LHCN-M2 (cell line): ENCODE measurements at regions not wholly inside any gene's neighbourhood (a gene's known extent, or its start where the extent isn't known, plus 50 kb on each side); places are given as distances from the start of the nearest gene placed in this dataset.
"Not testable (repeated sequence)": the region's sequence is repeated elsewhere in the genome, so short reads cannot be mapped to it uniquely, and the experiment has no call there.

Experiments
- DNase-seq: peaks from one replicate; pipeline ENCODE4 v3.0.0-alpha.2; 2012; ENCODE audit warnings: low read depth

- DNase-seq, result not testable (repeated sequence)
Observed at GRCh38 chr5:177941386-177941785, 54.7 kb downstream of the PROP1 start.

- not testable (repeated sequence) for DNase-seq
Observed at GRCh38 chr5:177939246-177940171, 56.5 kb downstream of the PROP1 start.

- not testable (repeated sequence) for DNase-seq
Observed at GRCh38 chr5:177938767-177939166, 57.3 kb downstream of the PROP1 start.

- DNase-seq, result peak; percentile 3
Observed at GRCh38 chr5:177934233-177934632, 61.8 kb downstream of the PROP1 start.

- DNase-seq, result not testable (repeated sequence)
Observed at GRCh38 chr5:177930269-177931022, 65.6 kb downstream of the PROP1 start.

GRCh38 chr5:177929618-177930017 is 66.4 kb downstream of the PROP1 start:
- not testable (repeated sequence) for DNase-seq

GRCh38 chr5:177927500-177927899 is 68.5 kb downstream of the PROP1 start:
- not testable (repeated sequence) for DNase-seq

- DNase-seq, result not testable (repeated sequence)
Observed at GRCh38 chr5:177924577-177924976, 71.5 kb downstream of the PROP1 start.

GRCh38 chr5:177923837-177924236 is 72.2 kb downstream of the PROP1 start:
- DNase-seq, result not testable (repeated sequence)

- DNase-seq, result not testable (repeated sequence)
Observed at GRCh38 chr5:177923189-177923588, 72.9 kb downstream of the PROP1 start.

GRCh38 chr5:177909261-177909660 is 86.8 kb downstream of the PROP1 start:
- not testable (repeated sequence) for DNase-seq

GRCh38 chr5:177902806-177903205 is 93.2 kb downstream of the PROP1 start:
- not testable (repeated sequence) for DNase-seq

GRCh38 chr5:177900066-177900465 is 96.0 kb downstream of the PROP1 start:
- DNase-seq, result not testable (repeated sequence)

- not testable (repeated sequence) for DNase-seq
Observed at GRCh38 chr5:177894681-177895453, 101.2 kb downstream of the PROP1 start.

- DNase-seq, result not testable (repeated sequence)
Observed at GRCh38 chr5:177892357-177892665, 103.7 kb downstream of the PROP1 start.

- DNase-seq, result not testable (repeated sequence)
Observed at GRCh38 chr5:177891547-177892356, 104.3 kb downstream of the PROP1 start.

- not testable (repeated sequence) for DNase-seq
Observed at GRCh38 chr5:177883295-177883694, 100.6 kb upstream of the FAM153A start.

GRCh38 chr5:177875900-177876238 is 93.2 kb upstream of the FAM153A start:
- DNase-seq, result not testable (repeated sequence)

- not testable (repeated sequence) for DNase-seq
Observed at GRCh38 chr5:177875013-177875899, 92.6 kb upstream of the FAM153A start.
